D721Med (cell line): ENCODE measurements at regions not wholly inside any gene's neighbourhood (a gene's known extent, or its start where the extent isn't known, plus 50 kb on each side); places are given as distances from the start of the nearest gene placed in this dataset.

Source experiments
- DNase-seq: peaks from one replicate; pipeline ENCODE4 v3.0.0; 2011; ENCODE audit warnings: low spot score; ENCODE audit not compliant: insufficient read length
- FAIRE-seq: peaks from 2 replicates; lab custom pipeline; 2011; peaks lifted over from hg19 to GRCh38; lab: Jason Lieb, UNC
- CTCF ChIP-seq: IDR thresholded peaks from 2 replicates; pipeline ENCODE4 v1.5.1; 2012; ENCODE audit warnings: mild to moderate bottlenecking, control low read depth; ENCODE audit not compliant: insufficient read depth; ENCODE audit errors: missing control alignments

- no peak for FAIRE-seq
- DNase-seq = no peak
- no peak for TF ChIP-seq CTCF
Observed at GRCh38 chr10:91120348-91120747, 100.1 kb upstream of the PCGF5 start.

- no peak for TF ChIP-seq CTCF
- FAIRE-seq (no peak), DNase-seq (no peak)
Observed at GRCh38 chr10:91123261-91123660, 97.2 kb upstream of the PCGF5 start.

GRCh38 chr10:91124016-91124415 is 96.4 kb upstream of the PCGF5 start:
- DNase-seq = no peak
- TF ChIP-seq CTCF = no peak
- FAIRE-seq = no peak

GRCh38 chr10:91126471-91126870 is 94.0 kb upstream of the PCGF5 start:
- DNase-seq = no peak
- no peak for TF ChIP-seq CTCF
- no peak for FAIRE-seq

- FAIRE-seq = no peak
- no peak for TF ChIP-seq CTCF
- DNase-seq = no peak
Observed at GRCh38 chr10:91127341-91128082, 93.0 kb upstream of the PCGF5 start.

- FAIRE-seq = no peak
- TF ChIP-seq CTCF = no peak
- DNase-seq = no peak
Observed at GRCh38 chr10:91135113-91135512, 85.3 kb upstream of the PCGF5 start.

- DNase-seq = no peak
- FAIRE-seq = no peak
- no peak for TF ChIP-seq CTCF
Observed at GRCh38 chr10:91137011-91137643, 83.3 kb upstream of the PCGF5 start.
